Mesothelial cell of epicardium (in vitro differentiated cells): ENCODE measurements at regions not wholly inside any gene's neighbourhood (a gene's known extent, or its start where the extent isn't known, plus 50 kb on each side); places are given as distances from the start of the nearest gene placed in this dataset.
A peak's percentile ranks its signal among the peaks of the same experiment; 100 is the strongest.

Source experiments
- DNase-seq, 2 experiments: peaks; one replicate each; pipeline ENCODE4 v3.0.0; 2021; ENCODE audit warnings: low spot score in 2 of 2; ENCODE audit not compliant: unreplicated experiment in 2 of 2
- H3K27ac Mint-ChIP-seq: 2 replicates; pipeline ENCODE4 v1.8.0; 2021; ENCODE audit warnings: mixed read lengths
- H3K27me3 Mint-ChIP-seq: 2 replicates; pipeline ENCODE4 v1.8.0; 2021; ENCODE audit warnings: low read depth, mixed read lengths
- H3K36me3 Mint-ChIP-seq: 2 replicates; pipeline ENCODE4 v1.8.0; 2021; ENCODE audit warnings: mixed read lengths
- H3K4me1 Mint-ChIP-seq: 2 replicates; pipeline ENCODE4 v1.8.0; 2021; ENCODE audit warnings: mixed read lengths
- H3K4me3 Mint-ChIP-seq: 2 replicates; pipeline ENCODE4 v1.8.0; 2021; ENCODE audit warnings: mild to moderate bottlenecking, moderate library complexity, mixed read lengths
- H3K9me3 Mint-ChIP-seq: 2 replicates; pipeline ENCODE4 v1.8.0; 2021; ENCODE audit warnings: mixed read lengths
- CTCF ChIP-seq: fragments of 200-600 bp; sonication (generic); IDR thresholded peaks from one replicate; pipeline ENCODE4 v1.5.0; 2021; ENCODE audit warnings: antibody characterized with exemption; ENCODE audit not compliant: unreplicated experiment

- H3K27me3 Mint-ChIP-seq = peaks cover 40% of the 10 kb centered on the region
- H3K4me3 Mint-ChIP-seq = no peak overlapping the region
- H3K4me1 Mint-ChIP-seq = no peaks in the 10 kb centered on the region
- no peak for DNase-seq
- no peaks in the 10 kb centered on the region for H3K9me3 Mint-ChIP-seq
- H3K36me3 Mint-ChIP-seq = no peaks in the 10 kb centered on the region
- no peak for TF ChIP-seq CTCF
- H3K27ac Mint-ChIP-seq = no peak overlapping the region
Measured at GRCh38 chr2:67684991-67685390, 287.9 kb downstream of the ETAA1 start.

- Mint-ChIP-seq H3K36me3 (no peaks in the 10 kb centered on the region), H3K27me3 (peaks cover 43% of the 10 kb centered on the region), H3K27ac (no peak overlapping the region), H3K9me3 (no peaks in the 10 kb centered on the region), H3K4me3 (no peak overlapping the region), H3K4me1 (no peaks in the 10 kb centered on the region)
- no peak for TF ChIP-seq CTCF
- DNase-seq = no peak
Measured at GRCh38 chr2:67686254-67686653, 289.1 kb downstream of the ETAA1 start.

- no peak overlapping the region for H3K4me3 Mint-ChIP-seq
- H3K9me3 Mint-ChIP-seq = peaks cover 5% of the 10 kb centered on the region
- H3K27me3 Mint-ChIP-seq = peaks cover 34% of the 10 kb centered on the region
Measured at GRCh38 chr2:67689186-67689585, 292.1 kb downstream of the ETAA1 start.

DNA sequence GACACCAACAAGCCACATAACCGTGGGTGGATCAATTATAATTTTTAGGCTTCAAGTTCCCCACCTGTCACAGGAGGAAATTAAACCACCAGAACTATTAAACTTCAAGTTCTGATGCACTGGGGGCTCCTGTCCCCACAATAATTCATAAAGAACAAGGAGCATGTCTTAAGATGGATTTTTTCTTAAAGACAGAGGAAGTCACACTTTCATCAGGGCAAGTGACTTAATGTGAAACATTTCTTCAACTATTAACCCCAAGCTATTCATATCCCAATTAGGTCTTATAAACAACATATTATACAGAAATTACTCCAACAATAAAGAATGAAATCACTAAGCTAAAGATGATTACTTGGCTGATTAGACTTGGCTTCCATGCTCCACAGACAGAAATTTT, 292.5 kb downstream of the ETAA1 start:
- Mint-ChIP-seq H3K27ac (no peak overlapping the region), H3K27me3 (peaks cover 30% of the 10 kb centered on the region), H3K9me3 (peaks cover 5% of the 10 kb centered on the region), H3K4me3 (no peak overlapping the region), H3K36me3 (no peaks in the 10 kb centered on the region), H3K4me1 (peaks cover 9% of the 10 kb centered on the region)
- no peak for TF ChIP-seq CTCF
- DNase-seq = no peak

More at GRCh38 chr2:67689186-67689585, 292.1 kb downstream of the ETAA1 start:
- H3K4me1 Mint-ChIP-seq = peaks cover 5% of the 10 kb centered on the region
- DNase-seq = no peak
- H3K27ac Mint-ChIP-seq = no peak overlapping the region
- no peaks in the 10 kb centered on the region for H3K36me3 Mint-ChIP-seq
- TF ChIP-seq CTCF = no peak

- no peak for TF ChIP-seq CTCF
- Mint-ChIP-seq H3K4me1 (peaks cover 18% of the 10 kb centered on the region), H3K27ac (no peak overlapping the region)
Measured at GRCh38 chr2:67694445-67694844, 297.3 kb downstream of the ETAA1 start.

DNA sequence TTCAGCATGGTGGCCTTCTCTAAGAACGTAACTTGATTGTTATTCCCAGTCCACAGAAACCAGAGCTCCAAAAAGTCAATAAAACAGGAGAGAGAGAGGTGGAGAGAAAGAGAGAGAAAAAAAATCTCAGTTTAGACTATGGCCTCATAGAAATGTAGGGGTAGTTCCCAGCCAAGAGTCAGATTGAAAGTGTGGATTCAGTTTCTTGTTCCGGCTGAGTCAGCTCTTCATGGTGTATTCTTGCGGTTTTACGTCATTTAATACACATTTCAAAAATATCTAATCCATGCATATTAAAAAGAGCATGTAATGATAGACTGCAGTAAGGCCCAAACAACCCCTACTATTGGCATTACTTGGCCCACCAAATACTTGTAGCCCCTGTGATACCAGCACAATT, 303.9 kb downstream of the ETAA1 start:
- peaks cover 11% of the 10 kb centered on the region for H3K4me1 Mint-ChIP-seq
- no peak overlapping the region for H3K27ac Mint-ChIP-seq
- H3K36me3 Mint-ChIP-seq = peaks cover 3% of the 10 kb centered on the region
- no peak for TF ChIP-seq CTCF
- no peak for DNase-seq
- peaks cover 16% of the 10 kb centered on the region for H3K9me3 Mint-ChIP-seq
- H3K4me3 Mint-ChIP-seq = no peak overlapping the region
- H3K27me3 Mint-ChIP-seq = peaks cover 8% of the 10 kb centered on the region

More at GRCh38 chr2:67694445-67694844, 297.3 kb downstream of the ETAA1 start:
- Mint-ChIP-seq H3K36me3 (no peaks in the 10 kb centered on the region), H3K9me3 (peaks cover 5% of the 10 kb centered on the region), H3K4me3 (no peak overlapping the region), H3K27me3 (peaks cover 13% of the 10 kb centered on the region)
- DNase-seq = peak in 1 of 2 experiments; percentile 27
